Mammary epithelial cell (primary cell): ENCODE measurements at regions not wholly inside any gene's neighbourhood (a gene's known extent, or its start where the extent isn't known, plus 50 kb on each side); places are given as distances from the start of the nearest gene placed in this dataset.

Source experiments
- EZH2 ChIP-seq: IDR thresholded peaks from 2 replicates; pipeline ENCODE4 v1.6.1; 2012; ENCODE audit warnings: low read length, inconsistent platforms, borderline replicate concordance
- TF ChIP-seq, protein P1 (sequence below), 2 donors: IDR thresholded peaks in 1 of 2; conservative IDR thresholded peaks in 1 of 2; 2 replicates each; pipeline ENCODE4 v1.5.1; 2011 to 2012; ENCODE audit warnings: inconsistent platforms in 2 of 2, low read length in 2 of 2, mild to moderate bottlenecking in 2 of 2, control low read depth in 1 of 2, low read depth in 1 of 2; ENCODE audit not compliant: insufficient read depth in 1 of 2; ENCODE audit errors: extremely low read depth in 1 of 2

DNA sequence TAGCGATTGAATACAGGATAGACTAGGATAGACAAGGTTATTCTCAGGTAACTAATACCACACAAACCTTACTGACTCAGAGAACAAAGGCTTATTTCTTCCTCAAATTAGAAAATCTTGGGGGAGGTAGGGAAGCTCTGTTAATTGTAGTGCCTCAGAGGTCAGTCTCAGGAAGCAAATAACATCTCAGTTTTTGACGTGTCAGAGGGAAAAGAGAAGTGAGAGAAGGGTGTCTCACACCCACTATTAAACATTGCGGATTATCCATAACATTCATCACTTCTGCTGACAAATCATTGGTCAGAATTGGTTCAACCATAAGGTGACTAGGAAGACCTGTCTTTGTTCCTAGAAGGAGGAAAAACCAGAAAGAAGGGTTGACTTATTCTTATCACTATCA lies 579.4 kb upstream of the MIR17HG start:
- TF ChIP-seq, protein P1, sequence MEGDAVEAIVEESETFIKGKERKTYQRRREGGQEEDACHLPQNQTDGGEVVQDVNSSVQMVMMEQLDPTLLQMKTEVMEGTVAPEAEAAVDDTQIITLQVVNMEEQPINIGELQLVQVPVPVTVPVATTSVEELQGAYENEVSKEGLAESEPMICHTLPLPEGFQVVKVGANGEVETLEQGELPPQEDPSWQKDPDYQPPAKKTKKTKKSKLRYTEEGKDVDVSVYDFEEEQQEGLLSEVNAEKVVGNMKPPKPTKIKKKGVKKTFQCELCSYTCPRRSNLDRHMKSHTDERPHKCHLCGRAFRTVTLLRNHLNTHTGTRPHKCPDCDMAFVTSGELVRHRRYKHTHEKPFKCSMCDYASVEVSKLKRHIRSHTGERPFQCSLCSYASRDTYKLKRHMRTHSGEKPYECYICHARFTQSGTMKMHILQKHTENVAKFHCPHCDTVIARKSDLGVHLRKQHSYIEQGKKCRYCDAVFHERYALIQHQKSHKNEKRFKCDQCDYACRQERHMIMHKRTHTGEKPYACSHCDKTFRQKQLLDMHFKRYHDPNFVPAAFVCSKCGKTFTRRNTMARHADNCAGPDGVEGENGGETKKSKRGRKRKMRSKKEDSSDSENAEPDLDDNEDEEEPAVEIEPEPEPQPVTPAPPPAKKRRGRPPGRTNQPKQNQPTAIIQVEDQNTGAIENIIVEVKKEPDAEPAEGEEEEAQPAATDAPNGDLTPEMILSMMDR (conservative IDR thresholded peaks at IDR 0.05 in 1 of 2, IDR thresholded peaks at IDR 0.05 in 1 of 2; ENCODE audit: extremely low read depth in 1 of 2, insufficient read depth in 1 of 2, low read depth in 1 of 2, low read length in 2 of 2), result no peak
- no peak for TF ChIP-seq EZH2
